Neural cell (in vitro differentiated cells): ENCODE measurements at regions not wholly inside any gene's neighbourhood (a gene's known extent, or its start where the extent isn't known, plus 50 kb on each side); places are given as distances from the start of the nearest gene placed in this dataset.

ENCODE experiments used
- CTCF ChIP-seq: fragments of 450-650 bp; IDR thresholded peaks from 2 replicates; pipeline ENCODE4 v1.5.1; 2014; ENCODE audit warnings: antibody characterized with exemption, mild to moderate bottlenecking, moderate library complexity; ENCODE audit not compliant: poor library complexity, severe bottlenecking
- EP300 ChIP-seq: fragments of 450-650 bp; conservative IDR thresholded peaks from 2 replicates; pipeline ENCODE4 v1.6.1; 2014; ENCODE audit warnings: antibody characterized with exemption, mild to moderate bottlenecking, moderate library complexity; ENCODE audit not compliant: poor library complexity, severe bottlenecking
- EZH2 ChIP-seq: fragments of 200-600, 300-800 bp; shearing (Covaris generic), sonication (generic); IDR thresholded peaks from 2 replicates; pipeline ENCODE4 v1.6.1; 2014; ENCODE audit warnings: antibody characterized with exemption, low read length, borderline replicate concordance, mild to moderate bottlenecking; ENCODE audit not compliant: insufficient read depth, poor library complexity, severe bottlenecking
- MXI1 ChIP-seq: fragments of 450-650 bp; conservative IDR thresholded peaks from 2 replicates; pipeline ENCODE4 v1.6.1; 2014; ENCODE audit warnings: antibody characterized with exemption, mild to moderate bottlenecking; ENCODE audit not compliant: poor library complexity, severe bottlenecking
- POLR2AphosphoS5 ChIP-seq: IDR thresholded peaks from 2 replicates; pipeline ENCODE4 v1.6.1; 2012
- RAD21 ChIP-seq: fragments of 450-650 bp; conservative IDR thresholded peaks from 2 replicates; pipeline ENCODE4 v1.6.1; 2014; ENCODE audit warnings: antibody characterized with exemption, mild to moderate bottlenecking, moderate library complexity
- REST ChIP-seq: IDR thresholded peaks from 2 replicates; pipeline ENCODE4 v1.6.1; 2012; ENCODE audit warnings: borderline replicate concordance
- SMC3 ChIP-seq: fragments of 450-650 bp; conservative IDR thresholded peaks from 2 replicates; pipeline ENCODE4 v1.6.1; 2014; ENCODE audit warnings: antibody characterized with exemption, mild to moderate bottlenecking, moderate library complexity; ENCODE audit not compliant: poor library complexity

- TF ChIP-seq EP300 (no peak), CTCF (no peak), MXI1 (no peak), POLR2AphosphoS5 (no peak), SMC3 (no peak), REST (no peak), EZH2 (no peak), RAD21 (no peak)
Measured at GRCh38 chr10:4093438-4093837, 308.4 kb upstream of the KLF6 start.
